Suprapubic skin (tissue), 4 donors: ENCODE measurements at regions not wholly inside any gene's neighbourhood (a gene's known extent, or its start where the extent isn't known, plus 50 kb on each side); places are given as distances from the start of the nearest gene placed in this dataset.
A peak's percentile ranks its signal among the peaks of the same experiment; 100 is the strongest.
"Not testable (repeated sequence)": the region's sequence is repeated elsewhere in the genome, so short reads cannot be mapped to it uniquely, and the experiment has no call there.

Source experiments
- DNase-seq, 2 donors: peaks; one replicate each; pipeline ENCODE4 v3.0.0-alpha.2; 2019; ENCODE audit warnings: low spot score in 2 of 2
- H3K27ac ChIP-seq: fragments of 200-600 bp; sonication (generic); one replicate; pipeline ENCODE4 v1.5.1; 2019
- H3K27me3 ChIP-seq: fragments of 200-600 bp; sonication (generic); one replicate; pipeline ENCODE4 v1.5.1; 2019
- H3K36me3 ChIP-seq: fragments of 200-600 bp; sonication (generic); one replicate; pipeline ENCODE4 v1.5.1; 2019
- H3K4me1 ChIP-seq: fragments of 200-600 bp; sonication (generic); one replicate; pipeline ENCODE4 v1.5.1; 2019
- H3K4me3 ChIP-seq: fragments of 200-600 bp; sonication (generic); one replicate; pipeline ENCODE4 v1.5.1; 2019; ENCODE audit warnings: mild to moderate bottlenecking
- H3K9me3 ChIP-seq: fragments of 200-600 bp; sonication (generic); one replicate; pipeline ENCODE4 v1.5.1; 2019
- CTCF ChIP-seq, 2 donors: fragments of 200-600 bp in 1 of 2; fragments of 450-650 bp in 1 of 2; sonication (generic) in 1 of 2; IDR thresholded peaks; one replicate each; pipeline ENCODE4 v1.5.1; 2016 to 2019; ENCODE audit warnings: antibody characterized with exemption in 2 of 2, mild to moderate bottlenecking in 1 of 2, moderate library complexity in 1 of 2
- EP300 ChIP-seq: sonication (generic); formaldehyde crosslinking; IDR thresholded peaks from one replicate; pipeline ENCODE4 v1.6.1; 2017; ENCODE audit warnings: antibody characterized with exemption
- POLR2A ChIP-seq, 2 donors: fragments of 450-650 bp; IDR thresholded peaks; one replicate each; pipeline ENCODE4 v1.6.1; 2017; ENCODE audit warnings: antibody characterized with exemption in 2 of 2, mild to moderate bottlenecking in 2 of 2, moderate library complexity in 2 of 2
- POLR2AphosphoS5 ChIP-seq, 3 donors: sonication (generic); formaldehyde crosslinking; IDR thresholded peaks; one replicate each; pipeline ENCODE4 v1.6.1; 2017; ENCODE audit warnings: antibody characterized with exemption in 3 of 3
- WGBS: methylation state at CpG from one replicate; pipeline ENCODE4 v1.1.5; 2018; 5-methylcytosine and 5-hydroxymethylcytosine counted together

- Histone ChIP-seq H3K27ac (no peak overlapping the region), H3K27me3 (no peaks in the 10 kb centered on the region), H3K36me3 (no peaks in the 10 kb centered on the region), H3K4me1 (no peaks in the 10 kb centered on the region), H3K4me3 (no peak overlapping the region), H3K9me3 (no peaks in the 10 kb centered on the region)
- DNase-seq: no peak
- WGBS: 88% methylated on average over 1 of the region's 1 CpG
- TF ChIP-seq POLR2AphosphoS5 (IDR thresholded peaks at IDR 0.05): no peak
- TF ChIP-seq EP300: no peak
- TF ChIP-seq CTCF (IDR thresholded peaks at IDR 0.05): no peak
- no peak for TF ChIP-seq POLR2A (IDR thresholded peaks at IDR 0.05)
These were observed 205.9 kb downstream of the FGF10 start for GRCh38 chr5:44183312-44183711.

GRCh38 chr5:44178414-44178813 lies 210.8 kb downstream of the FGF10 start:
- Histone ChIP-seq H3K4me1 (no peaks in the 10 kb centered on the region), H3K27ac (no peak overlapping the region), H3K9me3 (no peaks in the 10 kb centered on the region), H3K36me3 (no peaks in the 10 kb centered on the region), H3K27me3 (no peaks in the 10 kb centered on the region), H3K4me3 (no peak overlapping the region)
- 77% methylated on average over 2 of the region's 2 CpGs for WGBS
- no peak for TF ChIP-seq CTCF (IDR thresholded peaks at IDR 0.05)
- TF ChIP-seq POLR2A (IDR thresholded peaks at IDR 0.05): no peak
- TF ChIP-seq EP300: no peak
- no peak for TF ChIP-seq POLR2AphosphoS5 (IDR thresholded peaks at IDR 0.05)
- no peak for DNase-seq

GRCh38 chr5:44167540-44167939 lies 221.7 kb downstream of the FGF10 start:
- no peaks in the 10 kb centered on the region for H3K4me1 ChIP-seq
- H3K27ac ChIP-seq: no peak overlapping the region
- no peak overlapping the region for H3K4me3 ChIP-seq
- H3K9me3 ChIP-seq: no peaks in the 10 kb centered on the region
- no peak for DNase-seq
- no peak for TF ChIP-seq POLR2AphosphoS5 (IDR thresholded peaks at IDR 0.05)
- TF ChIP-seq EP300: no peak
- no peak for TF ChIP-seq POLR2A (IDR thresholded peaks at IDR 0.05)
- no peaks in the 10 kb centered on the region for H3K36me3 ChIP-seq
- H3K27me3 ChIP-seq: no peaks in the 10 kb centered on the region

GRCh38 chr5:44160369-44160768 lies 228.9 kb downstream of the FGF10 start:
- no peaks in the 10 kb centered on the region for H3K4me1 ChIP-seq
- no peaks in the 10 kb centered on the region for H3K36me3 ChIP-seq
- no peak overlapping the region for H3K4me3 ChIP-seq
- 77% methylated on average over 4 of the region's 4 CpGs for WGBS
- H3K9me3 ChIP-seq: peaks cover 5% of the 10 kb centered on the region
- H3K27me3 ChIP-seq: no peaks in the 10 kb centered on the region
- DNase-seq: no peak
- TF ChIP-seq EP300 (no peak), POLR2A (IDR thresholded peaks at IDR 0.05) (no peak), POLR2AphosphoS5 (IDR thresholded peaks at IDR 0.05) (no peak), CTCF (IDR thresholded peaks at IDR 0.05) (no peak)
- H3K27ac ChIP-seq: peak overlapping the region; percentile 44

- Histone ChIP-seq H3K27me3 (no peaks in the 10 kb centered on the region), H3K36me3 (no peaks in the 10 kb centered on the region), H3K4me1 (no peaks in the 10 kb centered on the region), H3K9me3 (peaks cover 7% of the 10 kb centered on the region), H3K4me3 (no peak overlapping the region), H3K27ac (no peak overlapping the region)
- WGBS: 92% methylated on average over 5 of the region's 5 CpGs
- no peak for DNase-seq
- no peak for TF ChIP-seq POLR2A (IDR thresholded peaks at IDR 0.05)
- TF ChIP-seq POLR2AphosphoS5 (IDR thresholded peaks at IDR 0.05): no peak
- no peak for TF ChIP-seq EP300
- no peak for TF ChIP-seq CTCF (IDR thresholded peaks at IDR 0.05)
These were observed 239.0 kb downstream of the FGF10 start for GRCh38 chr5:44150075-44150723.

- H3K9me3 ChIP-seq: not testable (repeated sequence)
- WGBS: 59% methylated on average over 3 of the region's 3 CpGs
- peak in 1 of 2 donors; percentile 66 for DNase-seq
These were observed 271.3 kb downstream of the FGF10 start for GRCh38 chr5:44117947-44118346.

GRCh38 chr5:44108232-44108631 lies 281.0 kb downstream of the FGF10 start:
- 51% methylated on average over 4 of the region's 5 CpGs for WGBS
- H3K4me3 ChIP-seq, H3K27me3 ChIP-seq, H3K9me3 ChIP-seq, H3K36me3 ChIP-seq, H3K4me1 ChIP-seq, DNase-seq, H3K27ac ChIP-seq: not testable (repeated sequence)

More at GRCh38 chr5:44117947-44118346, 271.3 kb downstream of the FGF10 start:
- H3K27me3 ChIP-seq, H3K4me1 ChIP-seq, H3K4me3 ChIP-seq, H3K36me3 ChIP-seq, H3K27ac ChIP-seq: not testable (repeated sequence)
